NCI-H2227 (cell line): ENCODE measurements at regions not wholly inside any gene's neighbourhood (a gene's known extent, or its start where the extent isn't known, plus 50 kb on each side); places are given as distances from the start of the nearest gene placed in this dataset.

Experiments used
- DNase-seq: peaks from one replicate; lab custom pipeline; 2025; ENCODE audit not compliant: unreplicated experiment; lab: John Stamatoyannopoulos, UW

- DNase-seq, result no peak
Measured at GRCh38 chr17:13921841-13922776, 147.2 kb upstream of the COX10 start.

DNA sequence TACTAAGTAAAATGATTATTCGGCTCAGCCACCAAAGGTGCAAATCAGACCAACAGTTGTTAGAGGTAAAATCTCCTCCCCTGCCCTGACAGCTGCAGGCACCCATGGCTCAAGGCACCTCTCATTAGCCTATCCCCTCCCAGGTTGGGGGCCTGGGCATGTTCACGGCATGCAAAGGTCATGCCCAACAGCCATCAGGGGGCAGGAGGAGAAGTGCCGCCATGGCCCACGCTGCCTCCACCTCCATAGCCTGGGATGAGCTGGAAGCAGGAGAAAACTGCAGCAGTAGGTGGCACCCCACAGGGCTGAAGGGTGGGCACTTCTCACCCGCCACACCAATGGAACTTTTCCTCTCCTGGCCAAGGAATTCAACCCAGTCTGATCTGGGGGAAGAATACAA, 146.4 kb upstream of the COX10 start:
- no peak for DNase-seq

DNA sequence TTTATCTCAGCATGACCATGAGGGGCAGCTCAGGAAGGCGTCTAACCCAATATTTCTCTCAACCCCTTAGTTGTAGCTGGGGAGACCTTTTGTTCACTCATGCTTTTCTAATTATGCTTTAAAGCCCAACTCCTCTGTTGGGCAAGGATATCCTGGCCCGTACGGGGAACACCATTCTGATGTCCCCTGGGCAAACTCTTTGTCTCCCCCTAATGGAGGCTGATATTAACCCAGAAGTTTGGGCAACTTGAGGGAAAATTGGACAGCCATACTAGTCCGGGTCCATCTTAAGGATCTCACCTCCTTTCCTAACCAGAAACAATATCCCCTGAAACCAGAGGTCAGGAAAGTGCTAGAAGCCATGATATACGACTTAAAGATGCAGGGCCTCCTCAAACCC, 143.7 kb upstream of the COX10 start:
- DNase-seq, result no peak

DNA sequence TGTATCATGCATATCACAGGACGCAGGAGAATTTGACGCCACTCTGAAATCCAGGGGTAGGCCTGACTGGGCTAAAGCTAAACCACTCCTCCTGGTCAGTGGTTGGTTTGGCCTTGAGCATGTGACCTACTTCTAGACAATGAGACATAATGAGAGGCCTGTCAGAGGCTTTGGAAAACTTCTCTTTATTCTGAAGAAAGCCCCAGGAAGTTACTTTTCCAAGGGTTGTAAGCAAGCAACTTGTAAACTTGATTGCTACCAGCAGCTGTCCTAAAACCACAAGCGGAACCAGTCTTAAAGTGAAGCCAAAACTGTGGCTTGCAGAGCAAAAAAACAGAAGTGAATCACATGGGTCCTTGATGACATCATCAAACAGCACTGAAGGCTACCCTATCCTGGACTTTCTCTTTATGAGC, 138.2 kb upstream of the COX10 start:
- DNase-seq, result no peak

DNA sequence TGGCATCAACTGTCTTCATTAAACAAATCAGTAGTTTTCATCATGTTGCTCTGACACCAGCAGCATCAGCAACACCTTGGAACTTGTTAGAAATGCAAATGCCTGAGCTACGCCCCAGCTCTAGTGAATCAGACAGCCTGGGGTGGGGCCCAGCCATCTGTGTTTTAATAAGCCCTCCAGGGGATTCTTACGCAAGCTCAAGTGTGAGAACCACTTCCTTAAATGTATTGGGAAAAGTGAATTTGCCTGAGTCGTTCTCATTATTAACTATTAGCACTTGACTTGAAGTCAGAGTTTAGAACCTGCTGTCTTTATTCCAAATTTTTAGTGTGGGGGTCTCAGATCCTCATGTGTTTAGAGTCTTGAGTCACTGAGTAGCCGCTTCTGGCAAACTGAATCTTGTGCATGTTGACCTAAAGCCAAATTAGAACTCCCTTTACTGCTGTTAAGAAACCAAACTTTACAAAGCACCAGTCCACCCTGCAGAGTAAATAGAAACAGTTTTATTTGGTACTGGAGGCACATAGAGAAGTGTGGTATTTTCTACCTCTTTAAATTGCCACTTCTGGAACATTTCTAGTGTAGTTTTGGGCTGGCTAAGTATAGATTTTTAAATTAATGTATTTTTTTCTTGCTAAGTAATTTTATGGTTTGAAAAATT, 137.4 kb upstream of the COX10 start:
- DNase-seq, result no peak

DNA sequence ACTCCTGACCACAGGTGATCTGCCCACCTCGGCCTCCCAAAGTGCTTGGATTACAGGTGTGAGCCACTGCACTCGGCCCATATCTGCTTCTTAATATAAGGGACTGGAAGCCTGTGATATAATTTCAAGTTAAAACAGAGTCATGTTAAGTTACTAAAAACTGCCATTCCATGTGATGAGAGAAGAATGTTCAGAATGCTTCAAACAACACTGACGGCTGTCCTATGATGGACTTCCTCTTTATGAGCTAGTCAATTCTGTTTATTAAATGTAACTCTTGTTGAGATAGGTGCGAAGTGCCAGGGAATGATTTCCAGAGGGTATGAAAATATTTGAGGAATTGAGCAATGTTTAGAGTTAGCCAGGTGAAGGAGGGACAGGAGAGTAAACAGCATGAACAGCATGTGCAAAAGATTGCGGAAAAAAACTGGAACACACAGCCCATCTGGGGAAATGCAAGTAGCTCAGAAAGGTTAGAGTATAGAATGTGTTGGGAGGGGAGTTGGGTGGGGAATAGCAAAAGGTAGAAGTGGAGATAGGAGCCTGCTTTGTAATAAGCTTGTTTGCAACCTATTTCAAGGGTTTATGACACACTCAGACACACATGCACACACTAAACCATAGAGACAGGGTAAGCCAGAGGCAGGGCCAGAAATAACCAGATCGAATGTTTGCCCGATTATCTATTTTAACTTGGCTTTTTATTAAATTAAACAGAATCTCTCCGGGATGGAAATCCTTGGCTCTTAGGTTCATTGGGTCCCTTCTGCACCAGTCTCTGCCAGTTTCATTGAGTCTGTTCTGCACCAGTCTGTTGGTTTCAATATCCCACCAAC, 135.6 kb upstream of the COX10 start:
- DNase-seq, result no peak

DNA sequence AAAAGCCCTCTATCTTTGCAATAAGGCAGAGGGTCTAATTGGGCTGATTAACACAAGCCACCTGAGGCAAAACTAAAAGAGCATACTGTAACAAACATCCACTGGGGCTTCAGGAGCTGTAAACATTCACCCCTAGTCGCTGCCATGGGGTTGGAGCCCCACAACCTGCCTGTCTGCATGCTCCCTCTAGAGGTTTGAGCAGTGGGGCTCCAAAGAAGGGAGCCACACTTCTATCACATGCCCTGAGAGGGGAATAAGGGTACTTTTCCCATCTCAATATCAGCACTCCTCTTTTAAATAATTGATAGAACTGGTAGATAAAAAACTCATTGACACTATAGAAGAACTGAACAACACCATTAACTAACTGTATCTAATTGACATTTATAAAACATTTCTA, 130.1 kb upstream of the COX10 start:
- no peak for DNase-seq

- no peak for DNase-seq
Measured at GRCh38 chr17:13940858-13941665, 128.2 kb upstream of the COX10 start.

DNA sequence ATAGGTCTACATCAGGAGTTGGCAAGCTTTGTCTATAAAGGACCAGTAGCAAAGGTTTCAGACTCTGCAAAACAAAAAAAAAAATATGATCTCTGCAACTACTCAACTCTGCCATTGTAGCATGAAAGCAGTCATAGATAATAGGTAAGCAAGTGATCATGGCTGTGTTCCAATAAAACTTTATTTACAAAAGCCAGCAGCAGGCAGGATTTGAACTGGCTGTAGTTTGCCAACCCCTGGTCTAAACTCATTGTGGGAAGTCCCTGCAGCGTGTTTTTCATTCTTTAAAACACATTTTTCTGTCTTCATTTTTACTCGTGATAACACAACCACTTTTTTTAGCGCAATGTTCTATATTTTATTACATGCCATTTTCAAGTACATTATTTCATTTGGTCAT, 127.5 kb upstream of the COX10 start:
- no peak for DNase-seq

- no peak for DNase-seq
Measured at GRCh38 chr17:13943909-13944308, 125.4 kb upstream of the COX10 start.

DNA sequence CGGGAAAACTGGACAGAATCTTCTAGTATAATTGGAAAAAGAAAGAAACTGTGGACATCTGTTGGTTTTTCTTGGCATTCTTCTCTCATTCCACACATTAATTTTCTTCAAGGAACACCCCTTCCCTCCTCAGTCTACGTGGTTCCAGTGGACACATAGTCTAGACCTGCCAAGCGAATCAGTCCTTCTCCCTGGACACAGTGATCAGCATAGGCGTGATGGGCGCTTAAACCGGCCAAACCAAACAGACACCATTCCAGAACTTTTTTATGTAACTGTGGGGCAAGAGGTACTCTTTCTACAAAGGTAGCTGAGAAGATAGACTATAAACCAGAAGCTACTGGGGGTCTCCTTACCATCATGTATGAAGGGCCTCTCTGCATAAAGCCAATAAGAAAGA, 121.8 kb upstream of the COX10 start:
- no peak for DNase-seq

DNA sequence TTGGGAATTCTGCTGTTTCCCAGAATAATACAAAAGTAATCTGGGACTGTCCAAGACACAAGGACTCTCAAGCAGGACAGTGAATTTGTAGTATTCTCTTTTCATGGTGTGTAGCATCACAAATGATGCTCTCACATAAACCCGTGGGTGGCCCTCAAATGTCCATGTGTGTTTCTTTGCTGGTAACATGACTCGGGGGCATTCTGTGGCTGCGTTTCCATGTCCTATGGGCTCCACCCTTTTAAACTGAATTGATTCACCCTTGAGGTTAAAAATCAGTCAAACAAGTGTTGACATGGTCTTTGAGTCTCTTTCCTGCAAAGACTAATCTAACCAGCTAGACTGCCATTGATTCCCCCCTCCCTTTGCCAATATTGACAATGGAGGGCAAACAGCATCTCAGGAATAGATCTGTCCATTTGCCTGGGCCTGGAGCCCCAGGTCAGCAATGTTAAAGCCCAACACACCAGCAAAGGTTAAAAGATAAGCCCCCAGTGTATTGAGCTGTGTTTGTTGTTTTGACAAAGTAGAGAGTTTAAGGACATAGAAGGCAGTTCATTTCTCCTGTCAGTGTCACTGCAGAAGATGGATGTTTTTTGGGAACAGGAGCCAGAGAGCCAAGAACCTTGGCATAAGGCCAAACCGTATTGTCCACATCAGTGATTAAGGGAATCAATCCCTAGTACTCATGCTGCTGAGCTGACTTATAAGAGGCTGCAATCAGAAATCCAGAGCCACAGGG, 117.1 kb upstream of the COX10 start:
- no peak for DNase-seq

DNA sequence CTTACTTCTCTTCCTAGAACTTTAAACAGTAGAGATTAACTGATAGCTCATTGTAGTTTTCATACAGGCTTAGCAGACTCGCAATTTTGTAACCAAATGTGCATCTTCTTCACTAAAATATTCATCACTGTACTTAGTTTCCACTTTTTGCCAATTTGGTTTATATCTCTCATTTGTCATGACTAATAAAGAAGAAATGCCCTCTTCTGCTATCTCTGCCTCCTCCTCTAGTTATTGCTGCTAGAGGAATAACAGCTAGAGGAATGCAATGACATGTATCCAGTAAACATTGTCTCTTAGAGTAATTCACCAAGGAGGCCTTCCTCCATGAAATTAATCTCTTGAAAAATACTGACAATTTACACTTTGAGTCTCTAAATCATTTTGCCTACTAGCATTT, 115.5 kb upstream of the COX10 start:
- no peak for DNase-seq

- DNase-seq, result no peak
Measured at GRCh38 chr17:13957636-13958035, 111.7 kb upstream of the COX10 start.

DNA sequence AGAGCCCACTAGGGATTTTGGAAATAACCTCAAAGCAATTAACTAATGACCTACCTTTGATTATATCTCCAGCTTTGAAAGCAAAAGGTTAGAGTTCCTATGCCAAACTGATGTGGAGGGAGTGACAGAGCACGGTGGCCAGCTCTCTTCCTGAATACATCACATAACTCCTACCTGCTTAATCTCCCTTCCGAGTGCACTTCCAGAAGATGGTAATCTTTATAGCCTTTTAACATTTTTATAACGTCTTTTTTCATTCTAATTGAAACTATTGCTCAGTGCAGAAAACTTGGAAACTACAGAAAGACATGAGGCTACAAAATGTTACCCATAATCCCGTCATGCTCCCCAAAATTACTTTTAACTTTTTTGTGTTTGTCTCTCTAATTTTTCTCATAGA, 110.5 kb upstream of the COX10 start:
- no peak for DNase-seq

DNA sequence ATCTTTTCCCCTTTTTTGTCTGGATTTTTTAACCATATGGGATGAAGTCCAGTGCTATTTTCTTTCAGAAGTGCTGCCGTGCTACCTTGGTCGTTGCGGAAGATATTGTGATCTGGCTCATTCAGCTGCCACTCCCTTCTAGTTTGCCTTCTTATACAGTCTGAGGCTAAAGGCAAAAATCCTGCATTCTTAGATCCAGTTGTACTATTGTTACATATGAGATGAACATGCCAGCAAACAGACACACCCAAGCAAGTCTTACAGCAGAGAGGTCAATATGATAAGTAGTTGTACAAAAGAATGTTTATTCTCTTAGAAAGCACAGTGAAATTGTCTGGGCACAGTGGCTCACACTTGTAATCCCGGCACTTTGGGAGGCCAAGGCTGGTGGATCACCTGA, 108.0 kb upstream of the COX10 start:
- DNase-seq, result no peak

GRCh38 chr17:13962716-13963240, 106.5 kb upstream of the COX10 start:
- no peak for DNase-seq

- DNase-seq, result no peak
Measured at GRCh38 chr17:13967416-13967815, 101.9 kb upstream of the COX10 start.

DNA sequence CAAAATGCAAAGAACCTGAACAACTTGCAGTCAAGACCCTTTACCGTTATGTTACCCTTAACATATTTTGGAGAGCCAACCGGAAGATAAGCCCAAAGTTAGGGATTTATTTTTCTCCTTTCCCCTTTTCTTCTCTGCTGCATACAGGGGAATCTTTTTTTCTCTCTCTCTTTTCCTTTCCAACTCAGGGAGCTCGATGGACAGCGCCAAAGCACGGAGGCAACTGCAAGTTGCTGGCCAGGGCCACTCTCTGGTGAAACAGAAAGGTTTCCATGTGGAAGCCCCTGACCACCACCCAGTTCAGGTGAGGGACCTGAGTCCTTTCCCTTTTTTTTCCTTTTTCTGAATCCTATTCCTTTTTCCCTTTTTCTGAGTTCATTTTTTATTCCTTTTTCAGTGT, 98.8 kb upstream of the COX10 start:
- no peak for DNase-seq
